NCI-H526 (cell line): ENCODE measurements at regions not wholly inside any gene's neighbourhood (a gene's known extent, or its start where the extent isn't known, plus 50 kb on each side); places are given as distances from the start of the nearest gene placed in this dataset.
"Not testable (repeated sequence)": the region's sequence is repeated elsewhere in the genome, so short reads cannot be mapped to it uniquely, and the experiment has no call there.

Source experiments
- DNase-seq, 2 experiments: peaks; one replicate each; lab custom pipeline; 2025; lab: John Stamatoyannopoulos, UW

DNA sequence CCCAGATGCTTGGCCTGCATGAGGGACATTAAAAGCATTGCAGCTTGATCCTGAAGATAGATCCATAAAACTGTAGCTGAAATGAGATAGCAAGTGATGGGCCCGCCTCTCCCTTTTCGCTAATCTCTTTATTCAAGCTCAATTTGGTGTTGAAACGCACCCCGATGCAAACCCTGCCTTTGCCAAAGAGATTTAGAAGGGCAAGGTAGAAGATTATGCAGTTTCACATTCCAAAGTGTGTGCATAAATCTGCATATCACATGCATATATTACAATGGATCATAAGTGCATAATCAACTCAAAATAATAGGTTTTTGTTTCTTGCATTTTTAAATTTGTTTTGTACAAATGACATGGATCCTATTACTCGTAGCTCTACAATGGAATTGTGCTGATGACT, 80.1 kb upstream of the SHANK2 start:
- no peak for DNase-seq

DNA sequence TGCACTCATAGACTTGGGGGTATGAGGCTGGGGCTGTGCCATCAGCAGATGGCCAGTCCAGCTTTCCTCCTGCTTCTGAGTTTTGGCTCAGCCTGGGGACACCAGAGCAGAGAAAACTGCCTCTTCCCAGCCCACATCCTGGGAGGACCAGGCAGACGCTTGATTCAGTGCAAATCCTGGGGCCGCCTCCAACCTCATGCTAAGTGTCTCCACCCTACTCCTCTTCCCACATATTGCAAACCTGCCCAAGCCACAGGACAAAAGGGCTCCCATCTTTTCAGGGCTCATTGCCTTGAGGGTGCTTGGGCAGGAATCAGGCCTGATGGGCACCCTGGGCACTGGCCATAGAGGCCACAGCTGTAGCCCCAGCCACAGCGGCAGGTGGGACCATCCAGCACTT, 79.7 kb upstream of the SHANK2 start:
- no peak for DNase-seq

GRCh38 chr11:71331631-71332030, 79.3 kb upstream of the SHANK2 start:
- DNase-seq: no peak

GRCh38 chr11:71330996-71331395, 78.6 kb upstream of the SHANK2 start:
- DNase-seq: no peak

GRCh38 chr11:71330349-71330748, 78.0 kb upstream of the SHANK2 start:
- no peak for DNase-seq

DNA sequence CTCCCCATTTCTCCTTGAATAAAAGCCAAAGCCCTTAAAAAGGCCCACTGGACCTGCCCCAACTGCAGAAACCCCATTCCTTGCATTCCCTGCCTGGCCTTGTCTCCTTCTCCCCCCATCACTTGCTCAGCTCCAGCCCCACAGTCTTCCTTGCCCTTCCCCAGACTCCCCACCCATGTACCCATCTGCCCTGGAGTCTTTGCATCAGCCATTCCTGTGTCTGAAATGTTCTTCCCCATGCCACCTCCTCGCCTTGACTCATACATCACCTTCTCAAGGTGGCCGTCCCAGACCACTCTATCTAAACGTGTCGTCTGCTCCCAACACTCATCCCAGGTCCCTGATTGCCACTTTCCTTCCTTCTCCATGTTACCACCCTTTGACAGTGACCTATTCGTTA, 77.4 kb upstream of the SHANK2 start:
- no peak for DNase-seq

GRCh38 chr11:71329165-71329510, 76.8 kb upstream of the SHANK2 start:
- no peak for DNase-seq

- no peak for DNase-seq
Observed at GRCh38 chr11:71327156-71328085, 75.0 kb upstream of the SHANK2 start.

- no peak for DNase-seq
Observed at GRCh38 chr11:71326328-71326940, 74.1 kb upstream of the SHANK2 start.

DNA sequence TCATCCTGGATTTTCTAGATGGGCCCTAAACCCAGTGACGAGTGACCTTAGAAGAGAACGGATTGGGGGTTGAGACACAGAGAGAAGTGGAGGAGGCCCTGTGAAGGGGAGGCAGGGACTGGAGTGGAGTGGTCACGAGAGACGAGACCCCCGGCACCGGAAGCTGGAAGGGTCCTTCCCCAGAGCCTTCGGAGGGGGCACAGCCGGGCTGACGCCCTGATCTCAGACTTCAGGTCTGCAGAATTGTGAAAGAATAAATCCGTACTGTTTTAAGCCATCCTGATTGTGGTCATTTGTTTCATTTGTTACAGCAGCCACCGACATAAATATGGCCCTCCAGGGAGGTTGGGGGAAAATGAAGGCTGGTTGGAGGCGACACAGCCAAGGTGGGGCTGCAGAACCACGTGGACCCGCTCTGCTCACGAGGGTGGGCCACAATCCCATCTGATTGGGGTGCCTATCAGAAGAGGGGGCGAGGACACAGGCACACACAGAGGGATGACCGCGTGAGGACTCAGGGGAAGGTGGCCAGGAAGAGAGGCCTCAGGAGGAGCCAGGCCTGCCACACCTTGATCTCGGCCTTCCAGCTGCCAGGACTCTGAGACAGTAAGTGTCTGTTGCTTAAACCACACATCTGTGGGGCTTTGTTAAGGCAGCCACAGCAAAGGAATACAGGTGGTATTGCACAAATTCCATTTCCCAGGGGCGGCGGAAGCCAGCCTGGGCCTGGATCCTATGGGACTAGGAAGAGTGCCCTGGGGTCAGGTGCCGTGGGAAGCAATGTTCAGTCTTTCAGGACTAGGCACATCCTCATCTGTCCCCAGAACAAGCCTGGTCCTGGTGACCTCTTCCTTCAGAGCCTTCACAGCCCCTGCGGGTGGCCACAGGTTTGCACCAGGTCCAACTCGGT, 73.3 kb upstream of the SHANK2 start:
- no peak for DNase-seq

DNA sequence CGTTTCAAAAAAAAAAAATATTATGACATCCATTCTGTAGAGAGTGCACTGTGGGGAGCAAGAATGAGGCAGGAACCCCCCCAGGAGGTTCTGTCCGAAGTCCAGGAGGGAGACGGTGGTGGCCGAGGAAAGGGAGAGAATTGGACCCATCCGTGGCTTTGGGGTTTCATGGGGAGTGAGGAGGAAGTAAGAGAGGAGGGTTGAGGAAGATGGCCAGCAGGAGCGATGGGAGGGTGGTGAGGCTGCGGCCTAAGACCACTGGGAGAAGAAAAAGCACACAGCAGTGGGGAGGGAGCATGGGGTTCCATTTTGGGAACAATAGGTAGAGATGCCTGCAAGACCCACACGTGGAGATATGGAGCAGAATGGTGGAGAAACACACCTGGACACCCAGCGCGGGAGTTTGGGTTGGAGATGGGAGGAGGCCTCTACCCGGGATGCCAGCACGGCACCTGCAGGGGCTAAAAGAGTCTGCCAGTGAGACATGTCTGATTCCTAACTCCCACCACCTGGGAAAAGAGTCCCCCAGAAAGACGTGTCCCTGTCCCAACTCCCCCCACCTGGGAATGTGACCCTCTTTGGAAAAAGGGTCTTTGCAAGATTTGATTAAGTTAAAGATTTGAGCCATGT, 72.5 kb upstream of the SHANK2 start:
- no peak for DNase-seq

- DNase-seq: no peak
Observed at GRCh38 chr11:71323876-71324526, 71.6 kb upstream of the SHANK2 start.

DNA sequence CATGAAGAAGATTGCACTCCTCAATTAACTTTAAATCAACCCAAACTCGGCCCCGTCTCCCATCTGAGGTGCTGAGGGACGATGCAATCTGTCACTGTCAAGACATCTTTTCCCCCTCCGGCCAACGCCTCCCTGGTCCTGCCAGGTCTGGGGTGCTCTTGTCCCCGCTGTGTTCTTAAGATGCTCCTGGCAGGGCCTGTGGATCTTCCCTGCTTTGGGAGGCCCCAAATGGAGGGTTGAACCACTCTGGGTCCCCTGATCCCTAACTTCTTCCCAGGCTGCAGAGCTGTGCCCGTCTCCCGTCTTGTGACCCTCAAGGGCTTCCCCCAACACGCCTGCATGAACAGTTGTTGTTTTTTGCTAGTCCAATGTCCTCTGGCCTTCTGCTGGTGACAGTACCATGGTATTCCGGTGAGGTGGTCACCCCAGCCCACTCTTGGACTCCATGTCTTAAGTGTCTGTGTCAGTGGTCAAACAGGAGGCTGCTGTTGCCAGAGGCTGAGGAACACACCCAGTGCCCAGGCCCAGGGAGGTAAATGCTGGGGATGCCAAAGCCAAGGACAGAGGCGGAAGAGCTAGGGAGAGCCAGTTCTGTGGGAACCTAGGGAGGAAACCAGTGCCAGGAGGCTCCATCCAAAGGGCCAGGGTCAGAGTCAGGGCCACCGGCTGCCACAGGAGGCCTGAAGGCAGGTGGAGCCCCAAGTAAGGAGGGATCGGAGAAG, 70.6 kb upstream of the SHANK2 start:
- DNase-seq: no peak

GRCh38 chr11:71322192-71322735, 69.9 kb upstream of the SHANK2 start:
- DNase-seq: no peak

DNA sequence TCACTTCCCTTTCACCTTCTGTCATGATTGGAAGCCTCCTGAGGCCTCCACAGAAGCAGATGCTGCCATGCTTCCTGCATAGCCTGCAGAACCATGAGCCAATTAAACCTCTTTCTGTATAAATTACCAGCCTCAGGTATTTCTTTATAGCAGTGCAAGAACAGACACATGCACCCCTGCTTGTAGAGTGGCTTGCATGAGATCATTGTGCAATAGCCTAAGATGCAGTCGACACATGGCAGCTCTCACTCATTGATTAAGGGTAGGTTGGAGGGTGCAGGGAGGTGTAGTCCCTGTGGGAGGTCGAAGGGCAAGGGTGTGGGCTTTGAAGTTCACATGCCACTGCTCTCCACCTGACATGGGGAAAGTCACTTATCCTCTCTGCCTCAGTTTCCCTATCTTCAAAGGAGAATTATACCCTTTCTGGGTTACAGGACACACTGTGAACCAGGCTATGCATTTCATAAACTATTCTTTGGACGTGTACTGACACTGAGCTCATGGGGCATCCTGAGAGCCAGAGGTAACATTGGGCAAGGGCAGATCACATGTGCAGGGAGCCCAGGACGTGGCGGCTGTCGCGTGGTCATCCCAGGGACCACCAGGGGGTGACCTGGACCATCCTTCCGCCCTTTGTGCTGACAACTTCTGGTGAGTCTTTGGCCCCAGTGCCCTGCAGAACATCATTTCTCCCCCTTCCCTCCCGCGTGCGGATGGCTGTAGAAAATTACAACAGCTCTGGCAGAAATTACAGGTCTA, 69.2 kb upstream of the SHANK2 start:
- DNase-seq: no peak

DNA sequence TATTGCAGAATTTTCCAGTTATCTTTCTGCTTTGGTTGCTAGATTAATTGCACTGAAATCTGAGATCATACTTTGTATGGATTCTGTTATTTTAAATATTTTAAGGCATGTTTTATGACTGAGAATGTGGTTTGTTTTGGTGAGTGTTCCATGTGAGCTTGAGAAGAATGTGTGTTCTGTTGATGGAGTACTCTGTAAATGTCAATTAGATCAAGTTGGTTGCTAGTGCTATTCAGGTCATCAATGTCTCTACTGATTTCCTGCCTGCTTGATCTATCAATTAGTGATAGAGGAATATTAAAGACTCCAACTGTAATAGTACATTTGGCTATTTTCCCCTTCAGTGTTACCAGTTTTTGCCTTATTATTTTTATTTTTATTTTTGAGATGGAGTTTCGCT, 64.3 kb upstream of the SHANK2 start:
- DNase-seq: no peak

DNA sequence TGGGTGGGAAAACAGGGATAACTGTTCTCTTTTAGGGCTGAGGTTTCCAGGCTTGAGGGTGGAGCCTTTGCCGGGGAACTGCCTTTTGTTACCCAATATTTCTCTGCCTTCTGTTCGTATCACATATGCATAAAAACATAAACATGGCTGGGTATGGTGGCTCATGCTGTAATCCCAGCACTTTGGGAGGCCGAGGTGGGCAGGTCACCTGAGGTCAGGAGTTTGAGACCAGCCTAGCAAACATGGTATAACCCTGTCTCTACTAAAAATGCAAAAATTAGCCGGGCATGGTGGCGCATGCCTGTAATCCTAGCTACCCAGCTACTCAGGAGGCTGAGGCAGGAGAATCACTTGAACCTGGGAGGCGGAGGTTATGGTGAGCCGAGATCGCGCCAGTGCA, 60.2 kb upstream of the SHANK2 start:
- DNase-seq: not testable (repeated sequence)

DNA sequence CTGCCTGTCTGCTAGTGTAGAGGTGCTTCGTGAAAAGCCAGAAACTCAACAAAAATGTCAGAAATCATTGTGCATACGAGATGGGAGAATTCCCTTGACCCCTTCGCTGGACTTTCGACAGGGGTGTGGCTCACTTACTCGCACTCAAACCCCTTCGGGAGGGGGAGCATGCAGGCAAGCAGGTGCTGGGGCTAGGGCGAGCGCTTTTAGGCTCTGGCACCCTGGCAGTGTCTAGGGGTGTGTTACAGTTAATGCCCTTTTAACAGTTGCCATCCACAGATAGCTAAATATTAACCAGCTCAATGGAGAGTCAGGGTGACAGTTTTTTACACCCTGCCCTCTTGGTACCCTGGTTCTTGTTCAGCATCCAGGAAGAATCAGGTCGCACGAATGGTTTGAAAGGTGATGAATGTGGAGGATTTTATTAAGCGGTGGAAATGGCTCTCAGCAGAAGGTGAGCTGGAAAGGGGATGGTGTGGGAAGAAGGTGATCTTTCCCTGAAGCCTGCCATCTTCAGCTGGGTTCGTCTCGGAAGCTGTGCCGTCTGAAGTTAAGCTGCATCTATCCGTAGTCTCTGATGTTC, 59.6 kb upstream of the SHANK2 start:
- no peak for DNase-seq

GRCh38 chr11:71311176-71311925, 59.0 kb upstream of the SHANK2 start:
- DNase-seq: no peak
